ENCODE measurements at regions not wholly inside any gene's neighbourhood (a gene's known extent, or its start where the extent isn't known, plus 50 kb on each side); places are given as distances from the start of the nearest gene placed in this dataset.

GRCh38 chr7:17665029-17665428, 275.3 kb downstream of the SNX13 start:
- TF ChIP-seq CTCF (IDR thresholded peaks at IDR 0.05; ENCODE audit: borderline replicate concordance, control extremely low read depth, extremely low read depth, insufficient read depth, missing control alignments), result no peak
- DNase-seq (ENCODE audit: low spot score), result no peak
- in situ Hi-C loops (cut with MboI; ENCODE audit: low sequenced_read_pairs, unreplicated experiment), result loop anchor here (25.0 kb wide), 1 partner anchor 353 kb away; no protein-coding TSS in a partner anchor

- DNase-seq (ENCODE audit: low spot score), result peak; percentile 21
- no peak for TF ChIP-seq CTCF (IDR thresholded peaks at IDR 0.05; ENCODE audit: borderline replicate concordance, control extremely low read depth, extremely low read depth, insufficient read depth, missing control alignments)
- in situ Hi-C loops (cut with MboI; ENCODE audit: low sequenced_read_pairs, unreplicated experiment), result loop anchor here (25.0 kb wide), 1 partner anchor 356 kb away; no protein-coding TSS in a partner anchor
Observed at GRCh38 chr7:17668122-17668521, 272.2 kb downstream of the SNX13 start.

- TF ChIP-seq CTCF (IDR thresholded peaks at IDR 0.05; ENCODE audit: borderline replicate concordance, control extremely low read depth, extremely low read depth, insufficient read depth, missing control alignments), result no peak
- in situ Hi-C loops (cut with MboI; ENCODE audit: low sequenced_read_pairs, unreplicated experiment), result loop anchor here (25.0 kb wide), 1 partner anchor 357 kb away; no protein-coding TSS in a partner anchor
- no peak for DNase-seq (ENCODE audit: low spot score)
Observed at GRCh38 chr7:17669204-17669603, 271.1 kb downstream of the SNX13 start.

- in situ Hi-C loops (cut with MboI; ENCODE audit: low sequenced_read_pairs, unreplicated experiment), result loop anchor here (25.0 kb wide), 1 partner anchor 360 kb away; no protein-coding TSS in a partner anchor
- no peak for DNase-seq (ENCODE audit: low spot score)
- no peak for TF ChIP-seq CTCF (IDR thresholded peaks at IDR 0.05; ENCODE audit: borderline replicate concordance, control extremely low read depth, extremely low read depth, insufficient read depth, missing control alignments)
Observed at GRCh38 chr7:17671956-17672355, 268.3 kb downstream of the SNX13 start.

GRCh38 chr7:17672783-17673182, 267.5 kb downstream of the SNX13 start:
- no peak for TF ChIP-seq CTCF (IDR thresholded peaks at IDR 0.05; ENCODE audit: borderline replicate concordance, control extremely low read depth, extremely low read depth, insufficient read depth, missing control alignments)
- no peak for DNase-seq (ENCODE audit: low spot score)
- in situ Hi-C loops (cut with MboI; ENCODE audit: low sequenced_read_pairs, unreplicated experiment), result loop anchor here (25.0 kb wide), 1 partner anchor 360 kb away; no protein-coding TSS in a partner anchor

GRCh38 chr7:17674166-17674942, 265.9 kb downstream of the SNX13 start:
- TF ChIP-seq CTCF (IDR thresholded peaks at IDR 0.05; ENCODE audit: borderline replicate concordance, control extremely low read depth, extremely low read depth, insufficient read depth, missing control alignments), result no peak
- in situ Hi-C loops (cut with MboI; ENCODE audit: low sequenced_read_pairs, unreplicated experiment), result loop anchor here (25.0 kb wide), 1 partner anchor 362 kb away; no protein-coding TSS in a partner anchor
- DNase-seq (ENCODE audit: low spot score), result no peak

Measured in GM13976 (cell line).